Keratinocyte (primary cell): ENCODE measurements at regions not wholly inside any gene's neighbourhood (a gene's known extent, or its start where the extent isn't known, plus 50 kb on each side); places are given as distances from the start of the nearest gene placed in this dataset.

Experiments
- DNase-seq: peaks from one replicate; pipeline ENCODE4 v3.0.0-alpha.2; 2011; ENCODE audit warnings: low read depth, missing footprints, low spot score
- FAIRE-seq: peaks from 2 replicates; lab custom pipeline; 2011; peaks lifted over from hg19 to GRCh38; lab: Jason Lieb, UNC
- H2AFZ ChIP-seq: 2 replicates; pipeline ENCODE4 v1.6.0; 2012; ENCODE audit warnings: low read length, control low read depth, inconsistent platforms; ENCODE audit not compliant: control insufficient read depth
- H3K27ac ChIP-seq: 2 replicates; pipeline ENCODE4 v1.5.1; 2011; ENCODE audit warnings: low read length; ENCODE audit not compliant: control insufficient read depth, insufficient read depth
- H3K27me3 ChIP-seq: 3 replicates; pipeline ENCODE4 v1.6.0; 2011; ENCODE audit warnings: low read length; ENCODE audit not compliant: control insufficient read depth, insufficient read depth; ENCODE audit errors: extremely low read depth
- H3K36me3 ChIP-seq, 2 experiments: 2 replicates in 1 of 2; 3 replicates in 1 of 2; pipeline ENCODE4 v1.5.1; 2011; ENCODE audit warnings: low read length in 2 of 2, mild to moderate bottlenecking in 1 of 2; ENCODE audit not compliant: control insufficient read depth in 2 of 2, insufficient read depth in 2 of 2; ENCODE audit errors: extremely low read depth in 1 of 2
- H3K4me1 ChIP-seq: 3 replicates; pipeline ENCODE4 v1.5.1; 2011; ENCODE audit warnings: low read length; ENCODE audit not compliant: control insufficient read depth, insufficient read depth; ENCODE audit errors: extremely low read depth
- H3K4me2 ChIP-seq: 3 replicates; pipeline ENCODE4 v1.6.0; 2011; ENCODE audit warnings: low read depth, low read length; ENCODE audit not compliant: control insufficient read depth, insufficient read depth; ENCODE audit errors: extremely low read depth
- H3K4me3 ChIP-seq, 3 experiments: fragments of 200-600 bp in 1 of 3; sonication (generic) in 1 of 3; 2 replicates in 2 of 3; 3 replicates in 1 of 3; pipeline ENCODE4 v1.5.1; 2011 to 2016; ENCODE audit warnings: low read length in 3 of 3, mild to moderate bottlenecking in 3 of 3, control low read depth in 2 of 3, inconsistent platforms in 1 of 3, low read depth in 1 of 3, mixed read lengths in 1 of 3, mixed run types in 1 of 3, moderate library complexity in 1 of 3; ENCODE audit not compliant: control insufficient read depth in 2 of 3, insufficient read depth in 2 of 3; ENCODE audit errors: extremely low read depth in 1 of 3
- H3K79me2 ChIP-seq: 2 replicates; pipeline ENCODE4 v1.6.0; 2012; ENCODE audit warnings: low read length; ENCODE audit not compliant: control insufficient read depth, insufficient read depth
- H3K9ac ChIP-seq: 3 replicates; pipeline ENCODE4 v1.6.0; 2011; ENCODE audit warnings: low read length; ENCODE audit not compliant: control insufficient read depth, insufficient read depth; ENCODE audit errors: extremely low read depth
- H3K9me1 ChIP-seq: 3 replicates; pipeline ENCODE4 v1.6.0; 2011; ENCODE audit warnings: low read length; ENCODE audit not compliant: control insufficient read depth, insufficient read depth; ENCODE audit errors: extremely low read depth
- H3K9me3 ChIP-seq: 2 replicates; pipeline ENCODE4 v1.5.1; 2012; ENCODE audit warnings: low read depth, low read length; ENCODE audit not compliant: control insufficient read depth
- H4K20me1 ChIP-seq: 3 replicates; pipeline ENCODE4 v1.6.0; 2011; ENCODE audit warnings: low read length; ENCODE audit not compliant: control insufficient read depth, insufficient read depth; ENCODE audit errors: extremely low read depth
- EZH2 ChIP-seq: IDR thresholded peaks from one replicate; pipeline ENCODE4 v1.6.1; 2012; ENCODE audit warnings: inconsistent platforms, mild to moderate bottlenecking, low read length, moderate library complexity
- dilution Hi-C: fragments of 300-500 bp; cut with MboI; formaldehyde crosslinking; loops from one replicate; pipeline ENCODE4 v1.7.0; 2020; ENCODE audit warnings: low sequenced_read_pairs; ENCODE audit not compliant: extremely low pct_ligation_motif_present
- TF ChIP-seq, protein P1 (sequence below), 3 experiments: IDR thresholded peaks in 1 of 3; conservative IDR thresholded peaks in 1 of 3; optimal IDR thresholded peaks in 1 of 3; 2 replicates in 2 of 3; 3 replicates in 1 of 3; pipeline versions ENCODE3 to v1.5.1; 2011; ENCODE audit warnings: low read length in 3 of 3, mild to moderate bottlenecking in 3 of 3, moderate library complexity in 2 of 3, control low read depth in 1 of 3, inconsistent platforms in 1 of 3; ENCODE audit not compliant: insufficient read depth in 2 of 3; ENCODE audit errors: extremely low read depth in 1 of 3

DNA sequence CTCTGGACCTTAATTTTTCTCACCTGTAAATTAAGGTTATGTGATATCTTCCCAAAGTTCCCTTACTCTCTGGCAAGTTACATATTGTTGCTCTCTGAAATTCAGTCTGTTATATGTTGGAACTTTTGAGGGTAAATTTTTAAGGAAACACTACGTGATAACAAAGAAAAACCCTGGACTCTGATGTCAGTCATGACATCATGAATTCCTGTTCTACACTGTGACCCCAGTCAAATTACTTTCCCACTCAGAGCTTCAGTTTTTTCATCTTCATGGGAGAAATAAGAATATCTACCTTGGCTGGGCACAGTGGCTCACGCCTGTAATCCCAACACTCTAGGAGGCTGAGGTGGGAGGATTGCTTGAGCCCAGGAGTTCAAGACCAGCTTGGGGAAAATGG is 164.6 kb upstream of the RALGAPA2 start:
- TF ChIP-seq, protein P1, sequence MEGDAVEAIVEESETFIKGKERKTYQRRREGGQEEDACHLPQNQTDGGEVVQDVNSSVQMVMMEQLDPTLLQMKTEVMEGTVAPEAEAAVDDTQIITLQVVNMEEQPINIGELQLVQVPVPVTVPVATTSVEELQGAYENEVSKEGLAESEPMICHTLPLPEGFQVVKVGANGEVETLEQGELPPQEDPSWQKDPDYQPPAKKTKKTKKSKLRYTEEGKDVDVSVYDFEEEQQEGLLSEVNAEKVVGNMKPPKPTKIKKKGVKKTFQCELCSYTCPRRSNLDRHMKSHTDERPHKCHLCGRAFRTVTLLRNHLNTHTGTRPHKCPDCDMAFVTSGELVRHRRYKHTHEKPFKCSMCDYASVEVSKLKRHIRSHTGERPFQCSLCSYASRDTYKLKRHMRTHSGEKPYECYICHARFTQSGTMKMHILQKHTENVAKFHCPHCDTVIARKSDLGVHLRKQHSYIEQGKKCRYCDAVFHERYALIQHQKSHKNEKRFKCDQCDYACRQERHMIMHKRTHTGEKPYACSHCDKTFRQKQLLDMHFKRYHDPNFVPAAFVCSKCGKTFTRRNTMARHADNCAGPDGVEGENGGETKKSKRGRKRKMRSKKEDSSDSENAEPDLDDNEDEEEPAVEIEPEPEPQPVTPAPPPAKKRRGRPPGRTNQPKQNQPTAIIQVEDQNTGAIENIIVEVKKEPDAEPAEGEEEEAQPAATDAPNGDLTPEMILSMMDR (optimal IDR thresholded peaks at IDR 0.05 in 1 of 3, IDR thresholded peaks at IDR 0.05 in 1 of 3, conservative IDR thresholded peaks at IDR 0.05 in 1 of 3; ENCODE audit: extremely low read depth in 1 of 3, insufficient read depth in 2 of 3, low read length in 3 of 3) = no peak
- no peak for TF ChIP-seq EZH2
- Histone ChIP-seq H3K79me2 (no peaks in the 10 kb centered on the region), H3K4me1 (no peaks in the 10 kb centered on the region), H3K9me3 (no peaks in the 10 kb centered on the region), H3K36me3 (no peaks in the 10 kb centered on the region), H3K9me1 (no peaks in the 10 kb centered on the region), H2AFZ (no peak overlapping the region), H3K4me2 (no peak overlapping the region), H3K27me3 (no peaks in the 10 kb centered on the region), H3K9ac (no peak overlapping the region), H4K20me1 (no peaks in the 10 kb centered on the region), H3K27ac (no peak overlapping the region), H3K4me3 (no peak overlapping the region)
- DNase-seq (no peak), FAIRE-seq (no peak)
- dilution Hi-C loops = no loop called here

DNA sequence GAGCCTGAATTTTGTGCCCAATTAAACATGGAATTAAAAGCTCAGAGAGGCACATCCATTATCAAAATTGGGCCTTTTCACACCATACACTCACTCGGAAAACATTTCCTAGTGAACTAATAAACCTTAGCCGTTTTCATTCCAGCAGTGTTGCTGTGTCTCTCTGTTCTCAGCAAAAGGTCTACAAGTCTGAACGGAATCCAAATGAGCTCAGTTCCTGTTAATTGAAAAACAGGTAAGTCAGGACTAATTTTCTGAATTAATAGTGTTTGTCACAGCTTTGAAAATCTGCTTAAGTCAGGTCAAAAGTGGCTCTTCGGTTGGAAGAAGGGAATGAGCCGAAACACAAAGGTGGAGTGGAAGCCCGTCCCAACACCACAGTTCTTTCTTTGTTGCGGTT is 163.3 kb upstream of the RALGAPA2 start:
- H3K9me3 ChIP-seq = no peaks in the 10 kb centered on the region
- DNase-seq (no peak), FAIRE-seq (no peak)
- no peaks in the 10 kb centered on the region for H3K79me2 ChIP-seq
- H3K9me1 ChIP-seq = no peaks in the 10 kb centered on the region
- no peak overlapping the region for H3K4me3 ChIP-seq
- no peaks in the 10 kb centered on the region for H3K36me3 ChIP-seq
- H3K4me1 ChIP-seq = no peaks in the 10 kb centered on the region
- no peak overlapping the region for H2AFZ ChIP-seq
- no peak overlapping the region for H3K9ac ChIP-seq
- dilution Hi-C loops = no loop called here
- no peaks in the 10 kb centered on the region for H3K27me3 ChIP-seq
- no peak overlapping the region for H3K27ac ChIP-seq
- no peaks in the 10 kb centered on the region for H4K20me1 ChIP-seq
- no peak for TF ChIP-seq EZH2
- TF ChIP-seq, protein P1 (optimal IDR thresholded peaks at IDR 0.05 in 1 of 3, IDR thresholded peaks at IDR 0.05 in 1 of 3, conservative IDR thresholded peaks at IDR 0.05 in 1 of 3; ENCODE audit: extremely low read depth in 1 of 3, insufficient read depth in 2 of 3, low read length in 3 of 3) = no peak
- no peak overlapping the region for H3K4me2 ChIP-seq
